HG02763 (cell line): ENCODE measurements at regions not wholly inside any gene's neighbourhood (a gene's known extent, or its start where the extent isn't known, plus 50 kb on each side); places are given as distances from the start of the nearest gene placed in this dataset.

Source experiments
- ATAC-seq: cut with Tn5 transposase; IDR thresholded peaks from one replicate; pipeline ENCODE4 v1.9.1; 2021; ENCODE audit warnings: mild to moderate bottlenecking, moderate library complexity; ENCODE audit not compliant: unreplicated experiment

GRCh38 chr5:158644301-158644700, 455.4 kb downstream of the EBF1 start:
- ATAC-seq, result no peak

- ATAC-seq, result no peak
Observed at GRCh38 chr5:158643840-158644239, 455.9 kb downstream of the EBF1 start.

DNA sequence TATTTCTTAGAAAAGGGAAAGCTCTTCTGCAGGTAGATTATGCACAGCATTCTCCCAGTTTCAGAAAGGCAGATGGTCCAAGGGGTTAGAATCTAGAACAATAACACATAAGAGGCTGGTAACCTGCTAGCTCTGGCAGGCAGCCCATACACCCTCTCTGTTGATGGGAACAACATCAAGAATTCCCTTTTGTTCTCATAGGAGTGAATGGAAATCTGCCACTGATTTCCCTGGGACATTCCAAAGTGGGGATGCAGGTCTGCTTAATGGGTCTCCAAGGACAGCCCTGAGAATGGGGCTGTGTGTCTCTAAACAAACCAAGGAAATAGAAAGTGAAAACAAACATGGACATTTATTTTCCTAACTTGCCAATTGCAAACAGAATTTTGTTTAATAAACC, 456.8 kb downstream of the EBF1 start:
- ATAC-seq, result no peak

GRCh38 chr5:158641016-158641415, 458.7 kb downstream of the EBF1 start:
- no peak for ATAC-seq

DNA sequence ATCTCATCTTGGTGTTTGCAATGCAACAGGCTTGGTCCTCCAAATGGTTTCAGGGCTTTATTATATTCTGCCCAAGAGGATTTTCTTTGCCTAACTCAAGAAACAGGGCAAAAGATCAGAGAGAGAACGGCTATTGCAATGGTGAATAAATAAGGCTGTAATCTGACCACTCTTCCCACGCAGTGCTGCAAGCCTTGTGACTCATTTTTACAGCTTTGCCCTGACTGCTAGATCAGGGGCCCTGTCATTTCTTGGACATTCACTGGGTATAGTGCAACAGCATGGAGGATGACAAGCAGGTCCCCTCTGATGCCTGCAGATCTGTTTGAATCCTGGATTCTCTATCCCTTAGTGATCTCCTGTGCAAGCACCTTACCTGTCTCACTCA, 459.1 kb downstream of the EBF1 start:
- no peak for ATAC-seq

- no peak for ATAC-seq
Observed at GRCh38 chr5:158639881-158640592, 459.7 kb downstream of the EBF1 start.

GRCh38 chr5:158638396-158638795, 461.3 kb downstream of the EBF1 start:
- ATAC-seq, result no peak

GRCh38 chr5:158637039-158637438, 462.7 kb downstream of the EBF1 start:
- ATAC-seq, result no peak

DNA sequence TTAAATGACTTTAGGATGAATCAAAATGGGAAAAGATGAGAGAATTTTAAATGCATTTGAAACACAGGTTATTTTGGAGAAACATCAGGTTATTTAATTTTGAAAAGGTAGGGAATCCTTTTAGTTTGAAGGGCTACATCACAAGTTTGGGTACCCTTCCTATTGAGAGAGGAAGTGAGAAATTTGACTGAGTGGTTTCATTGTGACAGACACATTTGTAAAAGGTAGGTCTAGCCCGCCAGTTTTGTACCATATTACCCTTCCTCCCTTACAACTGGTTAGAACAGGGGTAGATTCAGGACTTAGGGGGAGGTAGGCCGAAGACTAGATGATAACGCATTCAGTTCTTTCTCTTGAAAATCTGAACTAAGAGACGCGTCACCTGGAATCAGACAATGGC, 464.2 kb downstream of the EBF1 start:
- no peak for ATAC-seq

DNA sequence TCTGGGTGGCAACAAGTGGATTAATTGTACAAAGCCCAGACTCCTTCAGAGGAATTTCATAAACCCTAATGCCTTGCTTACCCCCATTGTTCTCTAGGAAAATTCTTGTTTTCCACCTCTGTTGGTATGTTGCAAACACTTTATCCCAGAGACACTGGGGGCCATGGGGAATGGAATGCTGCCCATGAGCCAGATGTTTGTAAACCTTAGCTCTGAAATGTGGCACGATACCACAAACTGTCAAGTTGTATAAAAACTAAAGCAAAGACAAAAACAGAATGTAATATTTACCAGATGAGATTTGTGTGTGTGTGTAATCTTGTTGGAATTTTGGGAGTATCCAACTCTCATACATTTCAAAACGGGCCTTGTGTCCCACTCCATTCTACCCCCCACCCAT, 465.0 kb downstream of the EBF1 start:
- ATAC-seq, result no peak

- ATAC-seq, result no peak
Observed at GRCh38 chr5:158629591-158630312, 470.0 kb downstream of the EBF1 start.

GRCh38 chr5:158626718-158627117, 473.0 kb downstream of the EBF1 start:
- no peak for ATAC-seq

GRCh38 chr5:158623971-158624370, 475.7 kb downstream of the EBF1 start:
- ATAC-seq, result no peak

- ATAC-seq, result no peak
Observed at GRCh38 chr5:158621391-158621790, 478.3 kb downstream of the EBF1 start.

GRCh38 chr5:158619083-158619788, 480.5 kb downstream of the EBF1 start:
- ATAC-seq, result no peak

GRCh38 chr5:158618256-158618655, 481.5 kb downstream of the EBF1 start:
- ATAC-seq, result no peak

GRCh38 chr5:158616707-158617106, 483.0 kb downstream of the EBF1 start:
- no peak for ATAC-seq

DNA sequence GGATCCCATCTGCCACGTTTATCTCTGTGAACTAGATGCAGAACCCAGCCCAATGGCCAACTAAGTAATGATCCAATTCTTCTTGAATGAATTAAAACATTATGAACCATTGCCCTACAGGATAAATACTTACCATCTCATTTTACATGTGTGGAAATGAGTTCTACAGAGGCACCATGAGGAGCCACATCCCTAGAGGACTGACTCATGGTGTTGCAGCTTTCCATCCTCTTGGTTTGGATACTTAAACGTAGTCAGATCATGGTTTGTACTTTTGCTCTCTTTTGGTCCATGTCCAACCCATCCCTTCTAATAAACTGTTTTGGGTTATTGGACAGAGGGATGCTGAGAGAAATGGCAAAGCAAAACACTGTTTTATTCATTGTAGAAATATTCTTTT, 484.8 kb downstream of the EBF1 start:
- no peak for ATAC-seq

DNA sequence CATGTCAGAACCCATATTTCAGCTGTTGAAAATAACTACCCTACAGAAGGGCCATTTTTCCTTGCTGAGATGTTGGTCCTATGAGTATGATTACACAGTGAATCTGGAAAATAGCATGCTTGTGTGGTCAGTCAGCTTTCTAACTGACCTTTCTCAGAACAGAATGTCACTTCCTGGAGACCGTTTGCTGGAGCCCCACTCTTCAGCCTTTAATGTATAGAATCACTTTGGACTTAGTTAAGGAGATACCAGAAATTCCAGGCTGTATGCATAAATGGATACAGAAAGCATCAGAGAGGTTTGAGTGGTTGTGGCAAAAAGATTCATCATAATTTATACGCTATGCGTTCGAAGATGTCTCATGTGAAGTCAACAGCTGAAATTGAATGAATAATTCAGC, 488.1 kb downstream of the EBF1 start:
- no peak for ATAC-seq

DNA sequence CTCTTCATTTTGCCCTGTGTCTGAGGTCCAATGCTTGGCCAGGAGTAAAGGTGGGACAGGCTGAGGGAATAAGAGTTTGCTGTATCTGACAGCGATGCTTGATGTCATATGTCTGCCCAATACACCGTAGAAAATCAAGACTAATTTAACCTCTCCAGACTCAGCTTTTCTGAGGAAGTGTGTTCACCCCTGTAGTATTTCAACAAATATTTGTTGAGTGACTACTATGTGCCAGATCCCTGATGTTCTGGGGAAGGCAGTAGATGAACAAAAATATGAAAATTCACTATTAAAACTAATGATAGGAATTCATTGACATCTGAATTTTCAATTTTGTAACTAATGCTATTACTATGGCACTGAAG, 489.7 kb downstream of the EBF1 start:
- no peak for ATAC-seq

- ATAC-seq, result no peak
Observed at GRCh38 chr5:158609333-158610050, 490.2 kb downstream of the EBF1 start.
